IPS-20b (cell line): ENCODE measurements at regions not wholly inside any gene's neighbourhood (a gene's known extent, or its start where the extent isn't known, plus 50 kb on each side); places are given as distances from the start of the nearest gene placed in this dataset.

Experiments
- H3K27ac ChIP-seq: one replicate; pipeline ENCODE4 v1.5.1; 2013; ENCODE audit warnings: low read length
- H3K27me3 ChIP-seq: 2 replicates; pipeline ENCODE4 v1.6.1; 2013; ENCODE audit warnings: mild to moderate bottlenecking, low read length, inconsistent platforms; ENCODE audit not compliant: insufficient read depth
- H3K36me3 ChIP-seq: 2 replicates; pipeline ENCODE4 v1.6.1; 2013; ENCODE audit warnings: low read depth, mild to moderate bottlenecking, inconsistent platforms, low read length, moderate library complexity; ENCODE audit not compliant: insufficient read depth
- H3K4me1 ChIP-seq: 2 replicates; pipeline ENCODE4 v1.6.1; 2013; ENCODE audit warnings: mild to moderate bottlenecking, control low read depth, inconsistent platforms, low read length, moderate library complexity; ENCODE audit not compliant: insufficient read depth
- H3K4me3 ChIP-seq: 2 replicates; pipeline ENCODE4 v1.5.1; 2013; ENCODE audit warnings: mild to moderate bottlenecking, low read length, inconsistent platforms
- H3K9ac ChIP-seq: 2 replicates; pipeline ENCODE4 v1.6.1; 2013; ENCODE audit warnings: low read depth, mild to moderate bottlenecking, inconsistent platforms, low read length, moderate library complexity
- H3K9me3 ChIP-seq: 2 replicates; pipeline ENCODE4 v1.6.1; 2013; ENCODE audit warnings: mild to moderate bottlenecking, low read depth, low read length, inconsistent platforms; ENCODE audit not compliant: insufficient read depth

DNA sequence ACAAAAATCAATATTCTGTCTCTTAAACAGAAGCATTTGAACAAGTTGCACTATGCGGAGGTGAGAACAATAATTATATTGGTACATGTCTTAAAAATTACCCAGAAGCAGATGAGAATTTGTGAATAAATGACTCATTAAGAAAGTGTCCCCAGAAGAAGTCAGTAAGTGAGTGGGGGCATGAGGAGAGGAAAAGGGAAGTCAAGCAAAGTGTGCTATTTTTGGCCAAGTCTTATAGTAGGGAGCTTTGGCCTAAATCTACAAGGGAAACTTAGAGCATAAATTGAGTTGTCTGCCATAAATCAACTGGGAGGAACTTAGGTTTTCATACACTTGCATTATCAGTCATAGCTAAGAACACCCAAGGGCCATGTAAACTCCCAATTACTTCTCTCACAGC lies 86.9 kb upstream of the SATB1 start:
- Histone ChIP-seq H3K4me1 (no peaks in the 10 kb centered on the region), H3K9me3 (no peaks in the 10 kb centered on the region), H3K27ac (no peak overlapping the region), H3K27me3 (no peaks in the 10 kb centered on the region), H3K4me3 (no peak overlapping the region), H3K36me3 (no peaks in the 10 kb centered on the region), H3K9ac (no peak overlapping the region)

DNA sequence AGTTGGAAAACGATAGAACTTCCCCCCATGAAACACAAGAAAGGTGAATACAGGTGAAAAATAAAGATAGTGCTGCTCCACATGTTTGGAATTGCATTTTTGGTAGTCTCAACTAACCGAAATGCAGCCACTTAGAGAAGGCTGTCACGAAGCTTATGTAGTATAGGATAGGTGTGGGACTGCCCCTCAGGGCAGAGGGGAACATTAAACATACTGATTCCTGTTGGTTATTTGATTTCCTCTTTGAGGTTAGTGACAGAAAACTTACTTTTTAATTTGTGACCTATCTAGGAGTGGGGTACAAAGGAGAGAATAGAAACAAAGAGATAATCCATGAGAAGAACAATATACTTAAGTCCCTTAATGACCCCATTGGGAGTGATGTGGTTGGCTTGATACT lies 85.8 kb upstream of the SATB1 start:
- Histone ChIP-seq H3K27me3 (no peaks in the 10 kb centered on the region), H3K4me1 (no peaks in the 10 kb centered on the region), H3K4me3 (no peak overlapping the region), H3K9me3 (no peaks in the 10 kb centered on the region), H3K9ac (no peak overlapping the region), H3K36me3 (no peaks in the 10 kb centered on the region), H3K27ac (no peak overlapping the region)

DNA sequence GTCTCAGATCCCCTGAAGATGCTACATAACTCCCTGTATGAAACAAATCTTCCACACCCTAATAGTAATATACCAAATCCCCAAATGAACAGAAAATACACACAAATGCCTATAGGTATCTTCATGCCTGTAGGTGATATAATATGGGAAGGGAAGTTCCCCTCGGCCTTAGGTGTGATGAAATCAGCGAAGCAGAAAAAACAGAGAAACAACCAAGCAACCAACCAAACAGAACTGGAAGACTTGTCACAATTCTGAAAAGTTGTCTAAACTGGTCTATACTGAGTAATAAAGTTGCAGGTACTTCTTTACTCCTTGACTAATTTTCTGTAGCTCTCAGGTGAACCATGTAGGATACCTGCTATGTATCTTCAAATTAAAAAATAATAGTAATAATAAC lies 82.2 kb upstream of the SATB1 start:
- no peak overlapping the region for H3K27ac ChIP-seq
- peaks cover under 1% of the 10 kb centered on the region; the same call in 1 of the 2 replicates for H3K4me1 ChIP-seq
- H3K4me3 ChIP-seq, result no peak overlapping the region
- H3K9ac ChIP-seq, result no peak overlapping the region
- H3K36me3 ChIP-seq, result no peaks in the 10 kb centered on the region
- H3K27me3 ChIP-seq, result no peaks in the 10 kb centered on the region
- H3K9me3 ChIP-seq, result no peaks in the 10 kb centered on the region

DNA sequence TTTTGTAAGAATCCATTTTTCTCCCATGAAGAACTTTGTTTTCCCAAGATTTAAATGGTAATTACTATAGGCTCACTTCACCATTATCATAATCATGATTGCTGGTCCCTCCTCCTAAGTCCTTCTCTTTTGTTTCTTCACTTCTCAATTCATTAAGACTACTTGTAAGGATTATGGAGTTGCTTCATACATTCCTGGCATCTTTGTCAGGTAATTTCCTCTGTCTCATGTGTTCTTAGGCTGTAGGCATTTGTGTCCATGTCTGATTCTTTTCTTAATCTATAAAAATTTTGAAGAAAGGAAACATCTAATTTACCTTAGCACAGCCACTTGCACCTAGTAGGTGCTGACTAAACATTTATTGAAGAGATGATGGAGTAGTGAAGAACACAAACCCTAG lies 79.9 kb upstream of the SATB1 start:
- no peak overlapping the region for H3K4me3 ChIP-seq
- peaks cover 6% of the 10 kb centered on the region; the same call in 1 of the 2 replicates for H3K4me1 ChIP-seq
- no peaks in the 10 kb centered on the region for H3K9me3 ChIP-seq
- H3K27me3 ChIP-seq, result no peaks in the 10 kb centered on the region
- no peak overlapping the region for H3K27ac ChIP-seq
- H3K36me3 ChIP-seq, result no peaks in the 10 kb centered on the region
- 0 out of 2 replicates have a peak overlapping the region, but pooled peaks have one; percentile 6 for H3K9ac ChIP-seq

DNA sequence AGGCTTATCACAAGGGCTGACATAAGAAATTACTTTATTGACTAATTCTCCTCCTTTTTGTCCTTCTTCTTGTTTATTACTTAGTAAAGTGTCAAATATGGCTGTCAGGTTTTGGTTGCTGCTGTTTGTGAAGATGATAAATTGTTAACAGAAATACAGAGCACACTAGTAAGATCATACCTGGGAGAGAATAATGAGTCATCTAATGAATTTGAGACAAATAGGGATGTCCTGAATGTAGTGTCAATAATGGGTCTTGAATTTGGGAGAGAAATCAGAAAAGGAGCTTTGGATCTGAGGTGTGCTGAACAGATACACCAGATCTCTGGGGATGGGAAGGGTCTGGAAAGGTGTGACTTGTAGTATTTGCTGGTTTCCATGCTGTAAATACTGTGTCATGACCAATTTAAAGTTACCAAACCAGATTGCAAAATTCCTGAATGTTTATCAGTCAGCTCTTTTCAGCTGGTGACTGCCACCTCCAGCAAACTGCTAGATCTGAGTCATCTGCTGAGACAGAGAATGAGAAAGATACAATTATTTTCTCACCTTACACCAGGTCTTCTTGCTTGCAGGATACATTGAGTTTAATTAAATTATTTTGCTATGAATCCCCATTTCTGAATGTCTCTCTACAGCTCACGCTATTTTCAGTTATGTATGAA lies 76.7 kb upstream of the SATB1 start:
- H3K27me3 ChIP-seq, result no peaks in the 10 kb centered on the region
- H3K4me3 ChIP-seq, result no peak overlapping the region

DNA sequence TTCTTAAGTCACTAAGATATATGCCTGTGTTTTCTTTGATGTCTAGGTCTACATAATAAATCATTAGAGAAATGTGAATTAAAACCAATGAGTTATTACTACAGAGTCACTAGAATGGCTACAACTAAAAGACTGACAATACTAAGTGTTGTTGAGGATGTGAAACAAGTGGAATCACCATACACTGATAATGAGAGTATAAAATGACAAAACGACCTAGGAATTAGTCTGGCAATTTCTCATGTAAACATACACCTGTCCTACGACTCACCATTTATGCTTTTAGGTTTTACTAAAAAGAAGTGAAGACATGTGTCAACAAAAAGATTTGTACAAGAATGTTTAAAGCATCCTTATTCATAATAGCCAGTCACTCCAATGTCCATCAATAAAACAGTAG lies 75.2 kb upstream of the SATB1 start:
- no peaks in the 10 kb centered on the region for H3K27me3 ChIP-seq

More for the DNA sequence above, 76.7 kb upstream of the SATB1 start:
- Histone ChIP-seq H3K4me1 (peaks cover 8% of the 10 kb centered on the region; the same call in 1 of the 2 replicates), H3K9ac (no peak overlapping the region), H3K36me3 (no peaks in the 10 kb centered on the region), H3K27ac (no peak overlapping the region), H3K9me3 (no peaks in the 10 kb centered on the region)

DNA sequence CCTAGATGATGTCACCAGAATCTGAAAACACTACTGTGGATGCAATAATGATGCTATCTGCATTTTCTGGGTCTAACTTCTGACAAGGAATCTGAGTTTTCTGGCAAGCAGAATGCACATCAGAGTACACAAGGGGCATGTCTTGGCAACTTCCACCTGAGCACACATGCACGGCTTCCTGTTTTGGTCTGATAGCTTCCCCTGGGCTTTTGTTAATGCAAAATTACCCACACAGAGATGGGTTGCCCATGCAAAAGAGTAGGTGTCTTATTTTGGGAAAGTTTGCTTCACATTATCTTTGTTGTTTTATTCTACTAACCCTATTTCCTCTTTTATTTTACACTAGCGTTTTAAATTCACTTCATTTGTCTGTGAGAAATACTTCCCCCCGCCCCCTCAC lies 74.2 kb upstream of the SATB1 start:
- H3K27ac ChIP-seq, result no peak overlapping the region
- H3K9me3 ChIP-seq, result no peaks in the 10 kb centered on the region
- H3K27me3 ChIP-seq, result no peaks in the 10 kb centered on the region

More for the DNA sequence above, 75.2 kb upstream of the SATB1 start:
- Histone ChIP-seq H3K4me1 (peaks cover 12% of the 10 kb centered on the region), H3K9me3 (no peaks in the 10 kb centered on the region), H3K27ac (no peak overlapping the region), H3K36me3 (no peaks in the 10 kb centered on the region), H3K4me3 (no peak overlapping the region), H3K9ac (no peak overlapping the region)

DNA sequence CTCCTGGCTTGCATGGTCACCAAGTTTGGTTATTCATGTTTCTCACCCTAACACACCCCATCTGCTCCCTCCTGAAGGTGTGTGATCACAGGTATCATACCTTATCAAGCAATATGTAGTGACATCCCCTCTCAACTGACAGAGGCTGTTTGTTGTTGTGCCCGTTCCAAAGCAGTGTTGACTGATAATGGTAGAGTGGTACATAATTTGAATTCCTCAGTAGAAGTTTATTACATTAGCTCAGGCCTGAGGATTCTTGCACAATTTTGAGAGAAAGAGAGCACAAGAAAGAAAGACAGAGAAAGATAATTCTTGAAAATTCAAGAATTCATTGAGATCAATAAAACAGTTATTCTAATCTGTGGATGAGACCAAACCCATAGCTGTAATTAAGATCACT lies 69.1 kb upstream of the SATB1 start:
- H3K27me3 ChIP-seq, result no peaks in the 10 kb centered on the region
- H3K4me3 ChIP-seq, result no peak overlapping the region
- no peak overlapping the region for H3K9ac ChIP-seq

More for the DNA sequence above, 74.2 kb upstream of the SATB1 start:
- Histone ChIP-seq H3K36me3 (no peaks in the 10 kb centered on the region), H3K9ac (no peak overlapping the region), H3K4me1 (peaks cover 12% of the 10 kb centered on the region), H3K4me3 (no peak overlapping the region)

DNA sequence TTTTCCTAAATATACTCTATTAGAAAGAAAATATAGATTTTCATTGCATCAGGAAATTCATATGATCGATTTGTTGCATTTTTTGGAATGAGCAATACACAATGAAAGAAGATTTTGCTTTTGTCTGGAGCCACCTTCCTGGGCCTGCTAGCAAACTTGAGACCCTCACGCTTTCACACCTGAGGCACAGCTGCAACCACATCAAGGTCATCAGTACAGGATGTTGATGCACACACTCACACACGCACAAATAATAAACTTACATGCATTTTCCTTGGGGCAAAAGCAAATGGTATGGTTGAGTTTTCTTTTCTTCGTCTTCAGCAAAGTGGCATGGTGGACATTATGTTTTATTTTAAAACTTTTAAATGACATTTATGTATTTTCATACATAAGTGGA lies 64.8 kb upstream of the SATB1 start:
- H3K4me1 ChIP-seq, result no peaks in the 10 kb centered on the region; the same call in 1 of the 2 replicates
- no peak overlapping the region for H3K9ac ChIP-seq
- no peaks in the 10 kb centered on the region for H3K27me3 ChIP-seq
- H3K9me3 ChIP-seq, result no peaks in the 10 kb centered on the region
- no peaks in the 10 kb centered on the region for H3K36me3 ChIP-seq
- H3K4me3 ChIP-seq, result no peak overlapping the region
- H3K27ac ChIP-seq, result no peak overlapping the region

More for the DNA sequence above, 69.1 kb upstream of the SATB1 start:
- Histone ChIP-seq H3K4me1 (peaks cover 5% of the 10 kb centered on the region; the same call in 1 of the 2 replicates), H3K9me3 (no peaks in the 10 kb centered on the region), H3K36me3 (no peaks in the 10 kb centered on the region), H3K27ac (no peak overlapping the region)

DNA sequence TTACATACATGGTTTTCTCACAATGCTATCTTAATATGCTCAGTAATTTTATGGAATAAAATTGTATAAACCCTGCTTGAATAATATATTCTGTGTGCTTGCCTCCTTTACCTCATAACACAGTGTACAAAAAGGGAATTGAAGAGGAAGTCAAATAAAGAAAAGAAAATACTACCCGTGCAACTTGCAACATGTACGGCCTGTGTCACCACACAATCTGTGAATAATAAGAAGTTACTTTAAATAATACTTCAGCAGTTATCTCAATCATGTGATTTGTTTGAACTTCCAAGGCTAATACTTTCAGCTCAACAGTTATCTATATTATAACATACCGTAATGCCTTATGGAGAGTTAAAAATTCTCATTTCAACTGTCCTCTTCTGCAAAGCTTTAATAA lies 58.1 kb upstream of the SATB1 start:
- Histone ChIP-seq H3K36me3 (no peaks in the 10 kb centered on the region), H3K4me3 (no peak overlapping the region), H3K4me1 (no peaks in the 10 kb centered on the region), H3K9ac (no peak overlapping the region), H3K9me3 (no peaks in the 10 kb centered on the region), H3K27me3 (no peaks in the 10 kb centered on the region), H3K27ac (no peak overlapping the region)

DNA sequence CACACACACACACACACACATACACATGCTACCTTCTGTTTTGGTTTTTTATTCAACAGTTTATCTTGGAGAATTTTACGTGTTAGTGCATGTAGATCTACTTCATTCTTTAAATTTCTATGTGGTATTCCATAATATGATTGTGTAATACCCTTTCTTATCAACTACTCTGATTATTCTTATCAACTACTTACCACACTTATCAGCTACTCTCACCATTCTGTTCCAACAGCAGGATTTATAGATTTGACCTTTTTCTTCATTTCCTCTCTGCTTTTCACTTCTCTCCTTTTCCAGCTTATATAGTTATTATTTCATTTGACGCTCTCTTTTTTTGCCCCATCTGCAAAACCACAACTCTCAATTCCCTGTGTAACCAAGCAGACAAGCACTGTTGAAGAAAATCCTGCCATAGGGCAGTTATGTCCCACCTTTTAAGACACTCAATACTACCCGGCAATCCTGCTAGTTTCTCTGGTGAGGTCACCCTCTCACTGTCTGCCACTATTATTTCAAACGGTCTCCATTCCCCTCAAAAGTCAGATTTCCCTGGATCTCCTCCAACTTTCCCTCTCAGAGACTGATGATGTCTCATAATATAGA lies 56.9 kb upstream of the SATB1 start:
- Histone ChIP-seq H3K4me3 (no peak overlapping the region), H3K27ac (no peak overlapping the region), H3K27me3 (no peaks in the 10 kb centered on the region), H3K36me3 (no peaks in the 10 kb centered on the region), H3K9ac (no peak overlapping the region), H3K4me1 (no peaks in the 10 kb centered on the region), H3K9me3 (no peaks in the 10 kb centered on the region)

DNA sequence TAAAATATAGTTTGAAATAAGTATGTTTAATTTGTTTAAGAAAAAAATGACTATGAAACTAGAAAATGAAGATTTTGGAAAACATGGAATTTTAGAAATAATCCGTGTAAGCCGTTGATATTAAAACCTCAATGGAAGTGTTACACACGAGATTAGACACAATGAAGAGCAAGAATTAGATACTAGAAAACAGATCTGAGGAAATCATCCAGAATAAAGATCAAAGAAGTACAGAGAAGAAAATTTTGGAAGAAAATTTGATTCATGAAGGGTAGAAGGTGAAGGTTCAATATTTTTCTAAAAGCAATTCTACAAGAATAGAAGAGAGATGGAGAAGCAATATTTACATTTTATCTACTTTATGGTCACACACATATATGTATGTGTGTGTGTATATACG lies 52.5 kb upstream of the SATB1 start:
- Histone ChIP-seq H3K27ac (no peak overlapping the region), H3K4me1 (no peaks in the 10 kb centered on the region), H3K4me3 (no peak overlapping the region), H3K9me3 (no peaks in the 10 kb centered on the region), H3K36me3 (no peaks in the 10 kb centered on the region), H3K9ac (no peak overlapping the region), H3K27me3 (no peaks in the 10 kb centered on the region)
